ENCODE measurements at regions not wholly inside any gene's neighbourhood (a gene's known extent, or its start where the extent isn't known, plus 50 kb on each side); places are given as distances from the start of the nearest gene placed in this dataset.

DNA sequence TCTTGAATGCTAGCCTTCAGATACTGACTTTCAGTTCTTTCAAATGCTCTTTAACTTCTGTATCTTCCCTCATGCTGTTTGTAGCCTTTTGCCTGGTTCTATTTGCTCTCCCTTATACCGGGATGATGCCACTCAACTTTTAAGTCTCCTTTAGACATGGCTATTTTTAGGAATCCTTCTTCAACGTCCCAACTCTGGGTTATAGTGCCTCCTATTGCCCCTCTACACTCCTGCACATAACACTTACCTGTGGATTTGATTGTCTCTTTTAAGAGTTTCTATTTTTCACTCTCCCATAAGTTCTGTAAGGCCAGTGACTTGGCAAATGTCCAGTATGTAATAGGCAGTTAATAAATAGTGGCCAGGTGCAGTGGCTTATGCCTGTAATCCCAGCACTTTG lies 343.0 kb downstream of the KLF5 start:
- Histone ChIP-seq H3K27ac (no peak overlapping the region), H3K4me1 (no peaks in the 10 kb centered on the region), H3K9me3 (no peaks in the 10 kb centered on the region), H3K4me3 (no peak overlapping the region), H3K36me3 (no peaks in the 10 kb centered on the region), H3K27me3 (no peaks in the 10 kb centered on the region)
- TF ChIP-seq, protein P1, sequence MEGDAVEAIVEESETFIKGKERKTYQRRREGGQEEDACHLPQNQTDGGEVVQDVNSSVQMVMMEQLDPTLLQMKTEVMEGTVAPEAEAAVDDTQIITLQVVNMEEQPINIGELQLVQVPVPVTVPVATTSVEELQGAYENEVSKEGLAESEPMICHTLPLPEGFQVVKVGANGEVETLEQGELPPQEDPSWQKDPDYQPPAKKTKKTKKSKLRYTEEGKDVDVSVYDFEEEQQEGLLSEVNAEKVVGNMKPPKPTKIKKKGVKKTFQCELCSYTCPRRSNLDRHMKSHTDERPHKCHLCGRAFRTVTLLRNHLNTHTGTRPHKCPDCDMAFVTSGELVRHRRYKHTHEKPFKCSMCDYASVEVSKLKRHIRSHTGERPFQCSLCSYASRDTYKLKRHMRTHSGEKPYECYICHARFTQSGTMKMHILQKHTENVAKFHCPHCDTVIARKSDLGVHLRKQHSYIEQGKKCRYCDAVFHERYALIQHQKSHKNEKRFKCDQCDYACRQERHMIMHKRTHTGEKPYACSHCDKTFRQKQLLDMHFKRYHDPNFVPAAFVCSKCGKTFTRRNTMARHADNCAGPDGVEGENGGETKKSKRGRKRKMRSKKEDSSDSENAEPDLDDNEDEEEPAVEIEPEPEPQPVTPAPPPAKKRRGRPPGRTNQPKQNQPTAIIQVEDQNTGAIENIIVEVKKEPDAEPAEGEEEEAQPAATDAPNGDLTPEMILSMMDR (IDR thresholded peaks at IDR 0.05): no peak
- DNase-seq (ENCODE audit: low spot score): no peak

DNA sequence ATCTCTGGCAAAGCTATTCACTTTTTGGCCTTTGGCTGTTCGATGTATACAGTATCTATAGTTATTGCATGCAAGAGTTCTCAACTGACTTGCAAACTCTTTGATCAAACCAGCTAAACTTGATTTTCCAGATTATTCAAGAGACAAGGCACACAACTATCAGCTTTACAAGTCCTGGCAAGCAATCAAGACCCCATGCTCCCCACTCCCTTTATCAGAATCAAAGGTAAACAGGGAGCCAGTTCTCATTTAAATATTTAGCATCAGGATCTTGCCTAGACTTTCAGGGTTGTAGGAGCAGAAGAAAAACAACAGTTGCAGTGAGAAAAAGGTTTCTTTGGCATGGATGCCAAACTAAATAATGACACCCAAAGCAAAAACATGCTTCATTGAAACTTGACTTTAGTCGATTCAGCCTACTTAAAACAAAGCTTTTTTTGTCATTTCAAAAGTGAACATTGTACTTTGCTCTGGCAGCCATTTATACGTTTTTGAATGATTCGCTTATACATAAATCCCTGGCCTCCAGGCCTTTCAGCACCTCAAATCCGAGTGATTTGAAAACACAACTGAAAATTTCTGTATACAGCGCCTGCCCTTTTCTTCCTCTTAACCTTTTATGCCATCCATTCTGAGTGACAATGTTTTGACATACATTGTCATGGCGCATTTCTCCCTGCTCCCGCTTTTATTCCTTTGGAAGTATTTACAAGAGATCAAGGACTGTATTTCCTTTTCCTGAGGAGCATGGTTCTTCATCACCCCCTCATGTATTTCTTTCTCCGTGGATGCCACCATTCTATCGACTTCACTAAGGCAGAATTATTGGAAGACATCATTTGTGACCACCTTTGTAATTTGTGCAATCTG lies 340.8 kb downstream of the KLF5 start:
- no peaks in the 10 kb centered on the region for H3K36me3 ChIP-seq
- H3K27me3 ChIP-seq: no peaks in the 10 kb centered on the region
- H3K9me3 ChIP-seq: no peaks in the 10 kb centered on the region
- H3K27ac ChIP-seq: no peak overlapping the region
- TF ChIP-seq, protein P1 (IDR thresholded peaks at IDR 0.05): no peak
- H3K4me1 ChIP-seq: no peaks in the 10 kb centered on the region
- no peak for DNase-seq (ENCODE audit: low spot score)
- no peak overlapping the region for H3K4me3 ChIP-seq

DNA sequence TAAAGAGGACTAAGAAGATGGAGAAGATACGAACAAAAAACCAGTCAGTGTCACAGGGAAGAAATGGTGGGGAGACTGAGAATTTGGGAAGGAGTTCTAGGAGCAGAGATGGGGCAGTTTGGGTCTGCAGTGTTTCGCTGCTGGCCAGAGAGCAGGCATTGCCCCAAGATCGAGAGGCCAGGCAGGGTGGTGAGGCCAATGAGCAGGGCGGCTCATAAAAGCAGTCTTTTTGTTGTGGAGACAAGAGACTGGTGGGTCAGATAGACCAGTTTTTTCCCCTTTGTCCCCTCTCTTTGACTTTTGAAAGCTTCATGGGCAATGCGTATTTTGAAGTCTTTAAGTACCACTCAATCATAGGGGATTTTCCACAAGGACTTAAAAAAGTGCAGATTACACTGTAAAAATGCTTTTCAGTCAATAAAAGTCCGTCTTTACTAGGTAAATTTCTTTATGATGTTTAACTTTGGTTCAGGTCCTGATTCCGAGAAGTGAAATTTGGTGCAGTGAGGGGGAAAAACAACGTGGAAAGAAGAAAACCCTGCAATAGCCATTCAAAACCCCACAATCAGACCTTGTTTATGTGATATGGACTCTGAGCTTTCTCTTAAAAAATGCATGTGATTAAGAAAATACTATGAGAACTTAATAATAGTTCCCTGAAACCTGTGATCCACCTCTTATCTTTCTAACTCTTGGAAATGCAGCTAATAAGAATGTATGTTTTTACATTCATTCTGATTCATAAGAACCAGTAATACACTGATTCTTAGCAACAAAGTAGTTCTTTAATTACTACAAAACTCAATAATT lies 338.9 kb downstream of the KLF5 start:
- no peaks in the 10 kb centered on the region for H3K4me1 ChIP-seq
- H3K4me3 ChIP-seq: no peak overlapping the region
- no peaks in the 10 kb centered on the region for H3K9me3 ChIP-seq
- no peaks in the 10 kb centered on the region for H3K36me3 ChIP-seq
- TF ChIP-seq, protein P1 (IDR thresholded peaks at IDR 0.05): no peak
- DNase-seq (ENCODE audit: low spot score): no peak
- H3K27ac ChIP-seq: no peak overlapping the region
- no peaks in the 10 kb centered on the region for H3K27me3 ChIP-seq

GRCh38 chr13:73394066-73394465 lies 335.3 kb downstream of the KLF5 start:
- DNase-seq (ENCODE audit: low spot score): no peak
- TF ChIP-seq, protein P1 (IDR thresholded peaks at IDR 0.05): no peak
- no peak overlapping the region for H3K4me3 ChIP-seq
- no peaks in the 10 kb centered on the region for H3K9me3 ChIP-seq
- no peaks in the 10 kb centered on the region for H3K27me3 ChIP-seq
- H3K4me1 ChIP-seq: no peaks in the 10 kb centered on the region
- no peak overlapping the region for H3K27ac ChIP-seq
- H3K36me3 ChIP-seq: no peaks in the 10 kb centered on the region

DNA sequence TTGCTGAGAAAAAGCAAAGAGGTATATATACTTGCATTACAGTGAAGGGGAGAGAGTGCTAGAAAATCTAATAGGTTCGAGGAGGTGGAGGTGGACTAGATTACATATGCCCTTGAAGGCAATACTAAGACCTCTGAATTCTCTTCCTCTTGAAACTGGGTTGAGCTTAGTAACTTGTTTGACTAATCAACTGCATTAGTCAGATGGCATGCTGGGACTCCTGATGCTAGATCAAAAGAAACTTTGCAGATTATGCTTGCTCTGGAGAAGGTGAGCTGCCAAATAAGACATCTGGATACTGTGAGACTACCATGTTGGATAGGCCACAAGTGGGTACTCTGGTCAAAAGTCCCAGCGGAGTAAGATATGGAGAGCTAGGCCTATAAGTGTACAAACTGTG lies 331.3 kb downstream of the KLF5 start:
- H3K27ac ChIP-seq: no peak overlapping the region
- DNase-seq (ENCODE audit: low spot score): no peak
- no peaks in the 10 kb centered on the region for H3K27me3 ChIP-seq
- H3K4me3 ChIP-seq: no peak overlapping the region
- TF ChIP-seq, protein P1 (IDR thresholded peaks at IDR 0.05): no peak
- H3K36me3 ChIP-seq: no peaks in the 10 kb centered on the region
- H3K4me1 ChIP-seq: no peaks in the 10 kb centered on the region
- no peaks in the 10 kb centered on the region for H3K9me3 ChIP-seq

Measured in right atrium auricular region (tissue), 2 donors.